HG02588 (cell line): ENCODE measurements at regions not wholly inside any gene's neighbourhood (a gene's known extent, or its start where the extent isn't known, plus 50 kb on each side); places are given as distances from the start of the nearest gene placed in this dataset.
"Not testable (repeated sequence)": the region's sequence is repeated elsewhere in the genome, so short reads cannot be mapped to it uniquely, and the experiment has no call there.

ENCODE experiments used
- ATAC-seq: cut with Tn5 transposase; IDR thresholded peaks from one replicate; pipeline ENCODE4 v1.9.1; 2021; ENCODE audit warnings: mild to moderate bottlenecking, moderate library complexity; ENCODE audit not compliant: unreplicated experiment

- no peak for ATAC-seq
Observed at GRCh38 chr11:107276077-107276476, 181.5 kb downstream of the CWF19L2 start.

- ATAC-seq = no peak
Observed at GRCh38 chr11:107275632-107276031, 182.0 kb downstream of the CWF19L2 start.

- no peak for ATAC-seq
Observed at GRCh38 chr11:107274138-107274537, 183.5 kb downstream of the CWF19L2 start.

- ATAC-seq = no peak
Observed at GRCh38 chr11:107272561-107272960, 185.1 kb downstream of the CWF19L2 start.

- ATAC-seq = no peak
Observed at GRCh38 chr11:107271425-107271824, 186.2 kb downstream of the CWF19L2 start.

GRCh38 chr11:107268977-107269376 lies 188.6 kb downstream of the CWF19L2 start:
- ATAC-seq = no peak

- no peak for ATAC-seq
Observed at GRCh38 chr11:107266455-107266854, 191.2 kb downstream of the CWF19L2 start.

- ATAC-seq = no peak
Observed at GRCh38 chr11:107265591-107266121, 192.0 kb downstream of the CWF19L2 start.

GRCh38 chr11:107263844-107264563 lies 193.6 kb downstream of the CWF19L2 start:
- ATAC-seq = no peak

- ATAC-seq = no peak
Observed at GRCh38 chr11:107259811-107260221, 197.8 kb downstream of the CWF19L2 start.

GRCh38 chr11:107257710-107258109 lies 199.9 kb downstream of the CWF19L2 start:
- ATAC-seq = no peak

GRCh38 chr11:107253661-107254060 lies 204.0 kb downstream of the CWF19L2 start:
- ATAC-seq = not testable (repeated sequence)

GRCh38 chr11:107252429-107253161 lies 205.0 kb downstream of the CWF19L2 start:
- ATAC-seq = peak; percentile 71

- no peak for ATAC-seq
Observed at GRCh38 chr11:107251298-107251697, 206.3 kb downstream of the CWF19L2 start.

- no peak for ATAC-seq
Observed at GRCh38 chr11:107250017-107250416, 207.6 kb downstream of the CWF19L2 start.

- no peak for ATAC-seq
Observed at GRCh38 chr11:107249054-107249453, 208.6 kb downstream of the CWF19L2 start.

- no peak for ATAC-seq
Observed at GRCh38 chr11:107247167-107247861, 210.3 kb downstream of the CWF19L2 start.

GRCh38 chr11:107243929-107244328 lies 213.7 kb downstream of the CWF19L2 start:
- ATAC-seq = no peak

GRCh38 chr11:107232451-107232850 lies 214.2 kb upstream of the GUCY1A2 start:
- no peak for ATAC-seq

GRCh38 chr11:107224836-107225235 lies 206.6 kb upstream of the GUCY1A2 start:
- ATAC-seq = no peak

- no peak for ATAC-seq
Observed at GRCh38 chr11:107222916-107223460, 204.7 kb upstream of the GUCY1A2 start.
